Liver (tissue), 8 donors: ENCODE measurements at regions not wholly inside any gene's neighbourhood (a gene's known extent, or its start where the extent isn't known, plus 50 kb on each side); places are given as distances from the start of the nearest gene placed in this dataset.

ENCODE experiments used
- DNase-seq: peaks from one replicate; pipeline ENCODE4 v3.0.0-alpha.2; 2017; ENCODE audit warnings: low spot score
- H3K27ac ChIP-seq, 2 donors: one replicate each; pipeline ENCODE4 v1.7.0; 2013; ENCODE audit warnings: inconsistent platforms in 2 of 2, low read length in 2 of 2, control low read depth in 1 of 2, low read depth in 1 of 2, mild to moderate bottlenecking in 1 of 2
- H3K27me3 ChIP-seq, 4 donors: one replicate each; pipeline versions ENCODE4 v1.6.1 to v1.7.0; 2013; ENCODE audit warnings: low read length in 3 of 4, inconsistent platforms in 1 of 4, mild to moderate bottlenecking in 1 of 4, moderate library complexity in 1 of 4; ENCODE audit not compliant: control insufficient read depth in 4 of 4, insufficient read depth in 4 of 4
- H3K36me3 ChIP-seq, 4 donors: one replicate each; pipeline versions ENCODE4 v1.6.1 to v1.7.0; 2013; ENCODE audit warnings: low read length in 3 of 4, mild to moderate bottlenecking in 3 of 4, low read depth in 1 of 4, moderate library complexity in 1 of 4; ENCODE audit not compliant: control insufficient read depth in 4 of 4, insufficient read depth in 3 of 4
- H3K4me1 ChIP-seq, 4 donors: one replicate each; pipeline versions ENCODE4 v1.6.1 to v1.7.0; 2013; ENCODE audit warnings: low read length in 3 of 4, mild to moderate bottlenecking in 3 of 4, moderate library complexity in 1 of 4; ENCODE audit not compliant: control insufficient read depth in 4 of 4, insufficient read depth in 4 of 4
- H3K4me3 ChIP-seq, 3 donors: one replicate each; pipeline versions ENCODE4 v1.6.1 to v1.7.0; 2013; ENCODE audit warnings: low read length in 3 of 3, control low read depth in 1 of 3, low read depth in 1 of 3, mild to moderate bottlenecking in 1 of 3
- H3K9ac ChIP-seq, 2 donors: one replicate each; pipeline ENCODE4 v1.7.0; 2013; ENCODE audit warnings: low read length in 2 of 2, mild to moderate bottlenecking in 2 of 2, moderate library complexity in 2 of 2, control low read depth in 1 of 2, low read depth in 1 of 2
- H3K9me3 ChIP-seq, 4 donors: one replicate each; pipeline versions ENCODE4 v1.6.1 to v1.7.0; 2013; ENCODE audit warnings: low read length in 3 of 4; ENCODE audit not compliant: control insufficient read depth in 4 of 4
- CTCF ChIP-seq: fragments of 150-350 bp; IDR thresholded peaks from 2 replicates; pipeline ENCODE4 v1.5.1; 2017; ENCODE audit warnings: improper control_type of control experiment, low read depth, low read length; ENCODE audit not compliant: missing input control
- FOXA1 ChIP-seq: IDR thresholded peaks from 2 replicates; pipeline ENCODE4 v1.6.1; 2016; ENCODE audit warnings: antibody characterized with exemption
- GABPA ChIP-seq, 2 donors: IDR thresholded peaks in 1 of 2; conservative IDR thresholded peaks in 1 of 2; 2 replicates each; pipeline ENCODE4 v1.6.1; 2016; ENCODE audit warnings: antibody characterized with exemption in 2 of 2, mild to moderate bottlenecking in 1 of 2, moderate library complexity in 1 of 2
- HNF4G ChIP-seq: IDR thresholded peaks from 2 replicates; pipeline ENCODE4 v1.6.1; 2016; ENCODE audit warnings: antibody characterized with exemption
- NR2F2 ChIP-seq: IDR thresholded peaks from 2 replicates; pipeline ENCODE4 v1.6.1; 2016; ENCODE audit warnings: antibody characterized with exemption
- RAD21 ChIP-seq, 2 donors: IDR thresholded peaks; 2 replicates each; pipeline ENCODE4 v1.6.1; 2016; ENCODE audit warnings: antibody characterized with exemption in 2 of 2, mild to moderate bottlenecking in 2 of 2
- REST ChIP-seq: IDR thresholded peaks from 2 replicates; pipeline ENCODE4 v1.6.1; 2016; ENCODE audit warnings: antibody characterized with exemption, mild to moderate bottlenecking
- RXRA ChIP-seq, 2 donors: IDR thresholded peaks; 2 replicates each; pipeline ENCODE4 v1.6.1; 2017 to 2018; ENCODE audit warnings: antibody characterized with exemption in 2 of 2, mild to moderate bottlenecking in 1 of 2
- SP1 ChIP-seq: IDR thresholded peaks from 2 replicates; pipeline ENCODE4 v1.6.1; 2018; ENCODE audit warnings: antibody characterized with exemption, mild to moderate bottlenecking
- TAF1 ChIP-seq: conservative IDR thresholded peaks from 2 replicates; pipeline ENCODE4 v1.6.1; 2016; ENCODE audit warnings: antibody characterized with exemption, mild to moderate bottlenecking
- WGBS: extraction: QIAGEN DNeasy Blood & Tissue Kit; methylation state at CpG from one replicate; pipeline ENCODE4 v1.1.7; 2013; 5-methylcytosine and 5-hydroxymethylcytosine counted together
- TF ChIP-seq, protein P1 (sequence below): IDR thresholded peaks from 2 replicates; pipeline ENCODE4 v1.6.1; 2016; ENCODE audit warnings: antibody characterized with exemption
- TF ChIP-seq, protein P2 (sequence below): IDR thresholded peaks from 2 replicates; pipeline ENCODE4 v1.6.1; 2016; ENCODE audit warnings: antibody characterized with exemption
- donor health status: healthy.
- donor health status: healthy.
- donor health status: healthy.
- donor health status: healthy.
- donor health status: healthy.

- H3K27ac ChIP-seq, result no peak overlapping the region
- no peak overlapping the region for H3K9ac ChIP-seq
- no peaks in the 10 kb centered on the region for H3K9me3 ChIP-seq
- H3K4me3 ChIP-seq, result no peak overlapping the region
- no peaks in the 10 kb centered on the region for H3K36me3 ChIP-seq
- no peaks in the 10 kb centered on the region for H3K27me3 ChIP-seq
- WGBS, result 21% methylated on average over 2 of the region's 2 CpGs
- no peak for TF ChIP-seq FOXA1
- no peak for TF ChIP-seq HNF4G
- TF ChIP-seq REST, result no peak
- TF ChIP-seq CTCF, result no peak
- H3K4me1 ChIP-seq, result no peaks in the 10 kb centered on the region
- no peak for DNase-seq
These were observed 301.1 kb upstream of the ARPP21 start for GRCh38 chr3:35338186-35338585.

- Histone ChIP-seq H3K4me1 (no peaks in the 10 kb centered on the region), H3K36me3 (no peaks in the 10 kb centered on the region), H3K9ac (no peak overlapping the region), H3K9me3 (no peaks in the 10 kb centered on the region), H3K27me3 (no peaks in the 10 kb centered on the region), H3K27ac (no peak overlapping the region), H3K4me3 (no peak overlapping the region)
- WGBS, result 92% methylated on average over 1 of the region's 1 CpG
- DNase-seq, result no peak
- TF ChIP-seq HNF4G (no peak), RXRA (IDR thresholded peaks at IDR 0.05) (no peak), NR2F2 (no peak), RAD21 (IDR thresholded peaks at IDR 0.05) (no peak), SP1 (no peak), GABPA (IDR thresholded peaks at IDR 0.05 in 1 of 2, conservative IDR thresholded peaks at IDR 0.05 in 1 of 2) (no peak), CTCF (no peak), TAF1 (no peak)
- TF ChIP-seq, protein P1, sequence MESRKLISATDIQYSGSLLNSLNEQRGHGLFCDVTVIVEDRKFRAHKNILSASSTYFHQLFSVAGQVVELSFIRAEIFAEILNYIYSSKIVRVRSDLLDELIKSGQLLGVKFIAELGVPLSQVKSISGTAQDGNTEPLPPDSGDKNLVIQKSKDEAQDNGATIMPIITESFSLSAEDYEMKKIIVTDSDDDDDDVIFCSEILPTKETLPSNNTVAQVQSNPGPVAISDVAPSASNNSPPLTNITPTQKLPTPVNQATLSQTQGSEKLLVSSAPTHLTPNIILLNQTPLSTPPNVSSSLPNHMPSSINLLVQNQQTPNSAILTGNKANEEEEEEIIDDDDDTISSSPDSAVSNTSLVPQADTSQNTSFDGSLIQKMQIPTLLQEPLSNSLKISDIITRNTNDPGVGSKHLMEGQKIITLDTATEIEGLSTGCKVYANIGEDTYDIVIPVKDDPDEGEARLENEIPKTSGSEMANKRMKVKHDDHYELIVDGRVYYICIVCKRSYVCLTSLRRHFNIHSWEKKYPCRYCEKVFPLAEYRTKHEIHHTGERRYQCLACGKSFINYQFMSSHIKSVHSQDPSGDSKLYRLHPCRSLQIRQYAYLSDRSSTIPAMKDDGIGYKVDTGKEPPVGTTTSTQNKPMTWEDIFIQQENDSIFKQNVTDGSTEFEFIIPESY, result no peak
- TF ChIP-seq, protein P2, sequence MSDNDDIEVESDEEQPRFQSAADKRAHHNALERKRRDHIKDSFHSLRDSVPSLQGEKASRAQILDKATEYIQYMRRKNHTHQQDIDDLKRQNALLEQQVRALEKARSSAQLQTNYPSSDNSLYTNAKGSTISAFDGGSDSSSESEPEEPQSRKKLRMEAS, result no peak
These were observed 259.1 kb upstream of the ARPP21 start for GRCh38 chr3:35380196-35380595.
